ENCODE measurements at regions not wholly inside any gene's neighbourhood (a gene's known extent, or its start where the extent isn't known, plus 50 kb on each side); places are given as distances from the start of the nearest gene placed in this dataset.

- no peak overlapping the region for H3K4me3 ChIP-seq (ENCODE audit: low read length)
- H3K4me2 ChIP-seq (ENCODE audit: low read depth, low read length) = no peak overlapping the region
- H3K9me3 ChIP-seq (replicated peaks; ENCODE audit: insufficient read depth, low read length) = no peaks in the 10 kb centered on the region
- TF ChIP-seq CTCF (IDR thresholded peaks at IDR 0.05; ENCODE audit: low read length) (no peak), EZH2phosphoT487 (IDR thresholded peaks at IDR 0.05; ENCODE audit: low read length) (no peak), EZH2 (optimal IDR thresholded peaks at IDR 0.05; ENCODE audit: low read depth, low read length) (no peak)
- no peaks in the 10 kb centered on the region for H4K20me1 ChIP-seq (ENCODE audit: insufficient read depth, low read length)
- H3K27me3 ChIP-seq (replicated peaks; ENCODE audit: insufficient read depth, low read length) = no peaks in the 10 kb centered on the region
- no peaks in the 10 kb centered on the region for H3K9me2 ChIP-seq (replicated peaks; ENCODE audit: insufficient read depth, low read length)
- no peaks in the 10 kb centered on the region for H3K79me2 ChIP-seq (ENCODE audit: low read length)
- H3K9ac ChIP-seq (ENCODE audit: low read length) = no peak overlapping the region
- DNase-seq = no peak
- no peaks in the 10 kb centered on the region for H3K36me3 ChIP-seq (replicated peaks; ENCODE audit: insufficient read depth, low read length)
- no peaks in the 10 kb centered on the region for H3F3A ChIP-seq (ENCODE audit: insufficient read depth, low read length)
- no peak overlapping the region for H2AFZ ChIP-seq (ENCODE audit: low read length)
- no peaks in the 10 kb centered on the region for H3K4me1 ChIP-seq (ENCODE audit: low read length)
- H3K27ac ChIP-seq (ENCODE audit: low read length) = no peak overlapping the region
Observed at GRCh38 chr20:52787216-52787615, 184.9 kb upstream of the TSHZ2 start.

- H3K4me2 ChIP-seq (ENCODE audit: low read depth, low read length) = no peak overlapping the region
- no peaks in the 10 kb centered on the region for H3K9me3 ChIP-seq (replicated peaks; ENCODE audit: insufficient read depth, low read length)
- no peaks in the 10 kb centered on the region for H3K79me2 ChIP-seq (ENCODE audit: low read length)
- H3K27me3 ChIP-seq (replicated peaks; ENCODE audit: insufficient read depth, low read length) = no peaks in the 10 kb centered on the region
- no peaks in the 10 kb centered on the region for H3F3A ChIP-seq (ENCODE audit: insufficient read depth, low read length)
- no peak overlapping the region for H2AFZ ChIP-seq (ENCODE audit: low read length)
- no peaks in the 10 kb centered on the region for H3K4me1 ChIP-seq (ENCODE audit: low read length)
- no peaks in the 10 kb centered on the region for H4K20me1 ChIP-seq (ENCODE audit: insufficient read depth, low read length)
- H3K27ac ChIP-seq (ENCODE audit: low read length) = no peak overlapping the region
- no peak overlapping the region for H3K9ac ChIP-seq (ENCODE audit: low read length)
- no peak for TF ChIP-seq EZH2phosphoT487 (IDR thresholded peaks at IDR 0.05; ENCODE audit: low read length)
- H3K9me2 ChIP-seq (replicated peaks; ENCODE audit: insufficient read depth, low read length) = no peaks in the 10 kb centered on the region
- DNase-seq = no peak
- H3K4me3 ChIP-seq (ENCODE audit: low read length) = no peak overlapping the region
- no peaks in the 10 kb centered on the region for H3K36me3 ChIP-seq (replicated peaks; ENCODE audit: insufficient read depth, low read length)
Observed at GRCh38 chr20:52785679-52786078, 186.5 kb upstream of the TSHZ2 start.

GRCh38 chr20:52783769-52784168 lies 188.4 kb upstream of the TSHZ2 start:
- H3K4me3 ChIP-seq (ENCODE audit: low read length) = no peak overlapping the region
- H4K20me1 ChIP-seq (ENCODE audit: insufficient read depth, low read length) = no peaks in the 10 kb centered on the region
- H3K27me3 ChIP-seq (replicated peaks; ENCODE audit: insufficient read depth, low read length) = no peaks in the 10 kb centered on the region
- no peak overlapping the region for H3K4me2 ChIP-seq (ENCODE audit: low read depth, low read length)
- H3K9me3 ChIP-seq (replicated peaks; ENCODE audit: insufficient read depth, low read length) = no peaks in the 10 kb centered on the region
- H3K36me3 ChIP-seq (replicated peaks; ENCODE audit: insufficient read depth, low read length) = no peaks in the 10 kb centered on the region
- TF ChIP-seq CTCF (IDR thresholded peaks at IDR 0.05; ENCODE audit: low read length) = peak; percentile 34
- TF ChIP-seq EZH2phosphoT487 (IDR thresholded peaks at IDR 0.05; ENCODE audit: low read length) = no peak
- no peaks in the 10 kb centered on the region for H3K79me2 ChIP-seq (ENCODE audit: low read length)
- DNase-seq = no peak
- H3K9me2 ChIP-seq (replicated peaks; ENCODE audit: insufficient read depth, low read length) = no peaks in the 10 kb centered on the region
- H3F3A ChIP-seq (ENCODE audit: insufficient read depth, low read length) = no peaks in the 10 kb centered on the region
- no peak overlapping the region for H3K9ac ChIP-seq (ENCODE audit: low read length)
- H3K27ac ChIP-seq (ENCODE audit: low read length) = no peak overlapping the region
- H2AFZ ChIP-seq (ENCODE audit: low read length) = no peak overlapping the region
- no peaks in the 10 kb centered on the region for H3K4me1 ChIP-seq (ENCODE audit: low read length)

- H3F3A ChIP-seq (ENCODE audit: insufficient read depth, low read length) = no peaks in the 10 kb centered on the region
- H3K27me3 ChIP-seq (replicated peaks; ENCODE audit: insufficient read depth, low read length) = no peaks in the 10 kb centered on the region
- H3K4me1 ChIP-seq (ENCODE audit: low read length) = no peaks in the 10 kb centered on the region
- H3K9me3 ChIP-seq (replicated peaks; ENCODE audit: insufficient read depth, low read length) = no peaks in the 10 kb centered on the region
- DNase-seq = no peak
- no peak overlapping the region for H3K4me3 ChIP-seq (ENCODE audit: low read length)
- H3K36me3 ChIP-seq (replicated peaks; ENCODE audit: insufficient read depth, low read length) = no peaks in the 10 kb centered on the region
- H3K9ac ChIP-seq (ENCODE audit: low read length) = no peak overlapping the region
- H4K20me1 ChIP-seq (ENCODE audit: insufficient read depth, low read length) = no peaks in the 10 kb centered on the region
- H2AFZ ChIP-seq (ENCODE audit: low read length) = no peak overlapping the region
- no peaks in the 10 kb centered on the region for H3K79me2 ChIP-seq (ENCODE audit: low read length)
- no peaks in the 10 kb centered on the region for H3K9me2 ChIP-seq (replicated peaks; ENCODE audit: insufficient read depth, low read length)
- no peak overlapping the region for H3K27ac ChIP-seq (ENCODE audit: low read length)
- no peak overlapping the region for H3K4me2 ChIP-seq (ENCODE audit: low read depth, low read length)
- TF ChIP-seq EZH2phosphoT487 (IDR thresholded peaks at IDR 0.05; ENCODE audit: low read length) = no peak
- no peak for TF ChIP-seq CTCF (IDR thresholded peaks at IDR 0.05; ENCODE audit: low read length)
- TF ChIP-seq EZH2 (optimal IDR thresholded peaks at IDR 0.05; ENCODE audit: low read depth, low read length) = no peak
Observed at GRCh38 chr20:52780462-52780861, 191.7 kb upstream of the TSHZ2 start.

Data from MM.1S (cell line).